Retinal pigment epithelial cell (primary cell): ENCODE measurements at regions not wholly inside any gene's neighbourhood (a gene's known extent, or its start where the extent isn't known, plus 50 kb on each side); places are given as distances from the start of the nearest gene placed in this dataset.

Experiments used
- DNase-seq: peaks from one replicate; pipeline ENCODE4 v3.0.0-alpha.2; 2010; ENCODE audit warnings: low read depth
- H3K4me3 ChIP-seq: 2 replicates; pipeline ENCODE4 v1.5.1; 2011; ENCODE audit warnings: mild to moderate bottlenecking, low read length, control low read depth, moderate library complexity
- TF ChIP-seq, protein P1 (sequence below): conservative IDR thresholded peaks from 2 replicates; pipeline ENCODE4 v1.5.1; 2011; ENCODE audit warnings: low read depth, low read length, control low read depth, inconsistent platforms

DNA sequence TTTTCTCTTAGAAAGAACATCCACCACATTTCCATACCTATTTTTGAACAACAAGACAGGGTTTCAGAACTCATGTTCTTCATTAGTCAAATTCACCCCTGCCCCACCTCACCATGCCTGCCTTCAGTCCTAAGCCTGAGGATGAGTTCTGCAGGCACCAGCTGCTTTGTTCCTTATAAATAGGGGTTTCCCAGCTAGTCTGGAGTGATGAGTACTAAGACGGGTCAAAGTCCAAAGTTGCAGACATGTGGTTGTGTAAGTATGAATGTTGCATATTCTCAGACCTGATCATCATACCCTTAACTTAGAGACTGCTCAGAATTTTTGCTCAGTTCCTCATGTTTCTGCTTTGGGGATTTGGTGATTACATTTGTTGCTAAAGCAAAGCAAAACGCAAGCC lies 257.7 kb upstream of the CDYL start:
- no peak for DNase-seq
- TF ChIP-seq, protein P1, sequence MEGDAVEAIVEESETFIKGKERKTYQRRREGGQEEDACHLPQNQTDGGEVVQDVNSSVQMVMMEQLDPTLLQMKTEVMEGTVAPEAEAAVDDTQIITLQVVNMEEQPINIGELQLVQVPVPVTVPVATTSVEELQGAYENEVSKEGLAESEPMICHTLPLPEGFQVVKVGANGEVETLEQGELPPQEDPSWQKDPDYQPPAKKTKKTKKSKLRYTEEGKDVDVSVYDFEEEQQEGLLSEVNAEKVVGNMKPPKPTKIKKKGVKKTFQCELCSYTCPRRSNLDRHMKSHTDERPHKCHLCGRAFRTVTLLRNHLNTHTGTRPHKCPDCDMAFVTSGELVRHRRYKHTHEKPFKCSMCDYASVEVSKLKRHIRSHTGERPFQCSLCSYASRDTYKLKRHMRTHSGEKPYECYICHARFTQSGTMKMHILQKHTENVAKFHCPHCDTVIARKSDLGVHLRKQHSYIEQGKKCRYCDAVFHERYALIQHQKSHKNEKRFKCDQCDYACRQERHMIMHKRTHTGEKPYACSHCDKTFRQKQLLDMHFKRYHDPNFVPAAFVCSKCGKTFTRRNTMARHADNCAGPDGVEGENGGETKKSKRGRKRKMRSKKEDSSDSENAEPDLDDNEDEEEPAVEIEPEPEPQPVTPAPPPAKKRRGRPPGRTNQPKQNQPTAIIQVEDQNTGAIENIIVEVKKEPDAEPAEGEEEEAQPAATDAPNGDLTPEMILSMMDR, result no peak

DNA sequence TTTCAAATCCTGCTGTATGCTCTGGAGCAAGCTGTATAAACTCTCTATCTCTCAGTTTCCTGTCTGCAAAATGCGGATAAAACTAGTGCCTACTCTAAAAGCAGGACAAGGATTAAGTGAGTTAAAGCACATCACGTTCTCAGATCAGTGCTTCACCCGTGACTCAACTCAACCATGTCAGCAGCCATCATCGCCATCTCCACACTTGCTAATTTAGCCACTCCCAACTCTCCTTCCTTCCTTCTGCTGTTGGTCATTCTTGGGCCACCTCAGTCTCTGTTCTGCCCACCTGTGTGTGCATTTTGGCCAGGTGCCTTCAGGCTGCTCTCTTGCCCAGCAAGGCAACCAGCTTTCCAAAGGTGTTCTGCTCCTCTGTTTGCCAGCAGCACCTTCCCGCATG lies 260.0 kb upstream of the CDYL start:
- H3K4me3 ChIP-seq, result no peak overlapping the region
- TF ChIP-seq, protein P1, result no peak
- DNase-seq, result peak; percentile 7

More for the DNA sequence above, 257.7 kb upstream of the CDYL start:
- no peak overlapping the region for H3K4me3 ChIP-seq

GRCh38 chr6:4513561-4513960 lies 262.6 kb upstream of the CDYL start:
- H3K4me3 ChIP-seq, result no peak overlapping the region
- TF ChIP-seq, protein P1, result no peak
- no peak for DNase-seq

- no peak overlapping the region for H3K4me3 ChIP-seq
- no peak for DNase-seq
- TF ChIP-seq, protein P1, result no peak
These were observed 264.1 kb upstream of the CDYL start for GRCh38 chr6:4512051-4512471.

- no peak for DNase-seq
- no peak overlapping the region for H3K4me3 ChIP-seq
- TF ChIP-seq, protein P1, result no peak
These were observed 264.6 kb upstream of the CDYL start for GRCh38 chr6:4511641-4512020.

DNA sequence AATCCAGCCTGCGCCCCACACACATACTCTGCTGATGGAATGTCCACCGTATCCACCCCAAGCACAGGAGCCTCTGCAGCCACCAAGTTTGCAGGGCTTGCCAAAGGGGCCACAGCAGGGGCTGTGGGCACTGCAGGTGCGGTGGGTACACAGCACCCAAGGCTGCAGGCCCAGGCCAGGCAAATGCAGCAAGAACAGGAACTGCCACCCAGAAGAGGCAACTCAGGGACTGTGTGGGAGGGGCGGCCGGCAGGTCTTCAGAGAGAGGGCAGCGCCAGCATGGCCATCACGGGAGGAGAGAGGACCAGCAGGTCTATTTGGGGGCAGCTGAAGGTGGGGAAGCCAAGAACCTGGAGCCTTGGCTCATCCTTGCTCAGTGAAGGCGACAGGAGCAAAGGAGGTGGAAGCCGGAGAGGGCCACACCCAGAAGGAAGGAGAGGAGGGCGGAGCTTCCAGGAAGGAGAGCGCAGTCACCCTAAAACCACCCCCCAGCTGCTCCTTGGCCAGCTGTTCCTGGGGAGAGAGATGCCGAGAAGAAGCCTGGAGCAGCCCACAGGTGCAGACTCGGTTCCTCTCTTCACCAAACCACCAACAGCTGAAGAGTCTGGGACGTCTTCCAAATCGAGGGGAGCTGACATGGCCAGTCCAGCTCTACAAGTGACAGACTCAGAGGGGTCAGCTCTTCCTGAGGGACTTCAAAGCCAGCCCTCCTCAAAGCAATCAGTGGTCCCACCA lies 265.1 kb upstream of the CDYL start:
- TF ChIP-seq, protein P1, result no peak
- DNase-seq, result no peak
- no peak overlapping the region for H3K4me3 ChIP-seq

DNA sequence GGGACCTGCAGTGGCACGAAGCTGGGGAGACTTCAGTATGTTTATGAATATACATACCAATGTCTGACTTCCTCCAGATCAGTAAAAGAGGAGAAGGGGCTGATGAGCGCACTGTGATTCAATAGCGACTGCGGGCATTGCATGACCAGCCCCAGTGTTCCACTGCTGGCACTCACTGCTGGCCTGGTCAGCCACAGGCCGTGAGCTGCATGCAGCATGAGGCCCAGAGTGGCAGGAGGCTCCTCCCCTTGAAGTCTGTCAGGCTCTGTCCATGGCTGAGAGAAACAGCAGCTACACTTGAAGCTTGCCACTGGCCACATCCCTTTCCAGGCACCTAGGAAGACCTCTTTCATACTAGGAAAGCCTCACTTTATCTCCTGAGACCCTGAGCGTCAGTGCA lies 265.9 kb upstream of the CDYL start:
- TF ChIP-seq, protein P1, result no peak
- DNase-seq, result no peak
- no peak overlapping the region for H3K4me3 ChIP-seq
